Amniotic epithelial cell (primary cell): ENCODE measurements at regions not wholly inside any gene's neighbourhood (a gene's known extent, or its start where the extent isn't known, plus 50 kb on each side); places are given as distances from the start of the nearest gene placed in this dataset.

Experiments
- DNase-seq: peaks from one replicate; pipeline ENCODE4 v3.0.0-alpha.2; 2010; ENCODE audit warnings: low read depth

DNA sequence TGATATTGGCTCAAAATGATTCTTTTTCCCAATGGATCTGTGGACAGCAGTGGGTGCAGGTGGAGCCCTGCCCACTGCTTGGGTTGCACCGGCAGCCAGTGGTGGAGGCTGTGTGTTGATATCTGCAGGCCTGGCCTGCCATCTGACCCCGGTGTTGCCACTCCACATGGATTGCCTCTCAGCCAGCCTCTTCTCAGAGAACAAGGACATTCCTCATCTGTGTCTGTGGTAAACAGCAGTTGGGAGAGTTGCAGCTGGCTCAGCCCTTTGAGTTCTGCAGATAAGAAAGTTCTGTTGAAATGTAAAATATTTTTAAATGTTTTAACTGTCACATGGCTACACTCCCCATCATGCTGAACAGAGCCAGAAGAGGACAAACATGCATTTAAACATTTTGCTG, 374.9 kb upstream of the CELF2 start:
- DNase-seq: peak; percentile 75

DNA sequence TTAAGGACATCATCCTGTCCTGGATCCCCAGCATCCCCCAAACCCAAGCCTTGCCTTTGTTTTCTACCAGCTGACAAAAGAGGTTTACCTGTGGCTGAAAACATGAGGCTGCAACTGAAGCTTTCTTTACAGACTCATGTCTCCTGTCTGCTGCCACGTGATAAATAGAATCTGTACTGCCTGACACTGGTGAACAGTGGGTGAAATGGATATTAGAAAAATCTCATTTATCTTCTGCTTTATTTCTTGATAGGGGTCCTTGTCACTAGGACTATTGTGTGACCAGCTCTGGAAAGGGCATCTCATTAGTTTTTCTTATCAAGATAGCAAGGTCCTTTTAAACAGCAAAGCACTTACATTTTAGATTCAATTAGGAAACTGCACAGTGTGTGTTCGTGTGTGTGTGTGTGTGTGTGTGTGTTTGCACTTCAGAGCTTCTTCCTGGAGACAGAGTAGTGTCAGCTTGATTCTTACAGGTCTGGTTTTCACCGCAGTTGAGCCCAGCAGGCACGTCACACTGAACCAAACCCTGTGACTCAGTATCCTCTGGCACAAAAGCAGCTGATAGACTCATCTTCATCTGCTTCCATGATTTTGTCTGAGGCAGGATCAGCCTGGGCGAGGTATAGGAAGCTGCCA, 373.5 kb upstream of the CELF2 start:
- no peak for DNase-seq

DNA sequence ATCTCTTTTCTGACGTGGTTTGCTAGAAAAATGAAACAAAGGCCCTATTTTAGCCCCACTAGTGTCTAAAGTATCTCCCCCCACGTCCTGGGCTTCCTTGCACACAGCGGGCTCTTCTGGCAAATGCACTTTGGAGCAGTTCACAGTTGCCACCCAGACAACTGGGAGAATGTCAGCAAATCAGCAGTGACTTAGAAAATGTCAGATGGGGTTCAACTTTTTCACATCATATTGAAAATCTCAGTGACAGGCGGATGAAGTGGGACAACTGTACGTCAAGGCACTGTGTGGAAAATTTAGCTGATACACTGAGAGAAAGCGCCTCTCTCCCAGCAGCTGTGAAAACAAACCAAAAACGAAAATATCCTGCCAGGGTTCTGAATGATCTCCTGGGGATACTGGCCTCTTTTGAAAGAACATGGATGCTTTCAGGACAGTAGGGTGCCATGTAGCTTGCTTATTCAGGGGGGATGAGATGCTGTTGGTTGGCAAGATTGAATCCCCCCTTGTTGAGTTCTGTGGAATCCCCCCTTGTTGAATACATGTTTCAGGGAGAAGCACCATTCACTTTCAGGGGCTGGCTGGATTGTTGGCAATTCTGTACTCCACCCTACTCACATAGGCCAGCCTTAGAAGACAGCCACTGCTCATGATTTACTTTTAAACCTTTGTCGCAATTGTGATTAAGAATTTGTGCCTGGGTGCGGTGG, 372.8 kb upstream of the CELF2 start:
- DNase-seq: no peak

DNA sequence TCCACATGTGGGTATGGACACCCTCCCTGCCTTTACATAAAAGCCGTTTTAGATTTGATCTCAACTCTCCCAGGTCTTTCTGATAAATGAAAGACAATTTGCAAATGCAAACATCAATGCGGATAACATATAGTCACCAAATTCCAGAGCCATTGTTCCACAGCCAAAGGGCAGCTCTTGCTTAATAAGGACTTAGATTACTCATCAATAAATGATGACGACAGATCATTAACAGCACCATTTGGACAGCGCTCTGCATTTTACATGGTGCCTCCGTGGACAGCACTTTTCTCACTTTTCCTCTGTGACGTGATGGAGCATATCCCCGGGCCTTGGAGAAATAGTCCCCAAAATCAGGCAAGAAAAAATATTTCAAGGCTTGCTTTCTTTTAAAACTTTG, 370.3 kb upstream of the CELF2 start:
- DNase-seq: no peak

DNA sequence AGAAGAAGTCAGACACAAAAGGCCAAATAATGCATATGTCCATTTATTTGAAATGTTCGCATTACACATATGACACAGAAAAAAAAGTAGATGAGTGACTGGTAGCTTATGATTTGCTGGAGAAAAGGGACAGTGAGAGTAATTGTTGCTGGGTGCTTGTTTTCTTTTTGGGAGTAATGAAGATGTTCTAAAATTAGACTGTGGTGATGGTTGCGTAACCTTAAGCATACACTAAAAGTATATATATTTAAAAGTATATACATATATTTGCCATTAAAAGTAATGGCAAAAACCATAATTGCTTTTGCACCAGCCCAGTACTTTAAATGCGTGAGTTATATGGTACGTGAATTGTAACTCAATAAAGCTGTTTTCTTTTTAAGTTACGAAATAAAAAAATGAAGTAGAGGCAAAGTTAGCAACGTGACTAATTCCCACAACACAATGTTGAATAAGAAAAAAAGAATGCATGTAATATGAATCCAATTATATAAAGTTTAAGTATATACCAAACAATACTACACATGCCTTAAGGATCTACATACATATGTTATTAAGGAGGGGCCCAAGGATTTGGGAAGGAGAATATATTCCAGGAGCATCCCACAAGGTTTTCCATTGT, 360.4 kb upstream of the CELF2 start:
- DNase-seq: peak; percentile 21

DNA sequence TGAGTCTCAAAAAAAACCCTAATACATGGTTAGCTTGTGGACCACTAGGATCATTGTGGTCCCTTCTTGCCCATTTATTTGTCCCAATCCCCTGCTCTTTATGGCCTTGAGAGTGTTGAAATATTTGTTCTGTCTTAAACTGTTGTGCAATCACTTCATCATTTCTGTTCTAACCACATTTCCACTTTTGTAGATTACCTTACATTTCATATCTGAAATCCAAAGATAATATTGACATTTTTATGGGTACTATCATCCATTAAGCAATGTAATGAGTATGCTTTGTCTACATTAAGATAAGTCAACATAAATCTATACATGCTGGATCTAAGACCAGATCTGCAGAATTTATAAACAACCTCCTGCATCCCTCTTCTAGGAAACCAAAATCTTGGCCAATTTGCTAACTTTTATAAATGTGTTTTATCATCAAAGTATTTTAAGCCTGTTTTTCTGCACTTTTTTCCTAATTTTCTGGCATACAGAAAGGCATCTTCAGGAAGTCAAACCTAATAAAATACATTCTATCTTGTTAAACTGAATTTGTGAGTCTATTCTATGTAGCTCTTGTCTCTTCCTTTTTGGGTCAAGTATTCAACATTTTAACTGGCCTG, 359.4 kb upstream of the CELF2 start:
- DNase-seq: peak; percentile 69

DNA sequence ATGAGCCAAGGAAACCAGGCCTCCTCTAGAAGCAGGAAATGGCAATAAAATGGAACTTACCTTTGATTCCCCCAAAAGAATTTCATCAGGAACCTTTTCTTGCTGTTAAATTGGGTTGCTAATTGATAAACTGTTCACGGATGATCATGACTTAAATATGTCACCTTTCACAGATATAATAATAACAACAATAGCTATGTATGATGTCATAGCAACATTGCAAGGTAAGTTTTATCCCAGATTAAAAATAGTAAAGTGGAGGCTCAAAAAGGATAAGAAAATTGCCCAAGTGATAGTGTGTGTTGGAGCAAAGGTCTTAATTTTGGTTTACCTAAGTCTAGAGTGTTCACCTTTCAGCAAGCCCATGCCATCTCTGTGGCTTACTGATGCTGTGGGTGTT, 357.6 kb upstream of the CELF2 start:
- DNase-seq: no peak

DNA sequence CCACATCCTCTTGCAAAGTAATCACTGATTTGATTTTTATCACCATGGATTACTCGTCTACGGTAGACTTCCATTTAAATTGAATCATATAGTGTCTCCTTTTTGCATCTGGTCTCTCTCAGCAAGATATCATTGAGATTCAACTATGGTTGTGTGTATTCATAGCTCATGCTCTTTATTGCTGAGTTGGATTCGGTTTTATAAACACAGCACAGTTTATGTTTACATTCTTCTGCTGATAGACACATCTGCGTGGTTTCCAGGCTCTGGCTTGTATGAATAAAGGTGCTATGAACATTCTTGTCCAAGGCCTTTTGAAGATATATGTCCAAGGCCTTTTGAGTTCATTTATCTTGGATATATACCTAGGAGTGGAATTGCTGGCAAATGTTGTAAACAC, 356.5 kb upstream of the CELF2 start:
- peak; percentile 74 for DNase-seq

DNA sequence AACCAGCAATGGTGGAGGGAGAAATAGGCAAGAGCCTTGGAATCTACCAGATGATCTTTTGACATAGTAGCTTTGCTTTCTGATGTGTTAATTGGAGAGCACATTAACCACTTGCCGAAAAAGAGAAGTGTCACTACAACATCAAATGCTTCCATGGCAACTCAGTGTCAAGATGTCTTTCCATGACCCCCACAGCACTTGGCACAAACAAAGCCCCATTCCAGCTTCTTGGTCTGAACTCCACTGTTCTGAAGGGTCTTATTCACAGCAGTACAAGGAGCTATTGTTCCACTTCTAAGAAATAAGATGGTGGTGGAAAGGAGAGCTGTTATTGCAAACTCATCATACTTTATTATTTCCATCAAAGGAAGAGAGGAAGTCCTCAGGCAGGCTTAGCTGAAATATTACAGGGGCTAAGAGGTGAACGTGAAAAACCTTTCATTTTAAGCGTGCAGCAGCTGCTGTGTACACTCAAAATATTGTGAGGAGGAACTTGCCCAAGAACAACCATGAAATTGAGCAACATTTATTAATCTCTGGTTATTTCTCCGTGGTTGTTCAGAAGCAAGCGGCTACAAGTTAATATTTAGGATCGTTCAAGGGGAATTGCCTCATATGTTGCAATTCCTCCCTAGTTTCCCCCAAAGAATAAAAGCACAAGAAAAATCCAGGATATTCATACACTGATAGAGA, 354.8 kb upstream of the CELF2 start:
- peak; percentile 57 for DNase-seq

DNA sequence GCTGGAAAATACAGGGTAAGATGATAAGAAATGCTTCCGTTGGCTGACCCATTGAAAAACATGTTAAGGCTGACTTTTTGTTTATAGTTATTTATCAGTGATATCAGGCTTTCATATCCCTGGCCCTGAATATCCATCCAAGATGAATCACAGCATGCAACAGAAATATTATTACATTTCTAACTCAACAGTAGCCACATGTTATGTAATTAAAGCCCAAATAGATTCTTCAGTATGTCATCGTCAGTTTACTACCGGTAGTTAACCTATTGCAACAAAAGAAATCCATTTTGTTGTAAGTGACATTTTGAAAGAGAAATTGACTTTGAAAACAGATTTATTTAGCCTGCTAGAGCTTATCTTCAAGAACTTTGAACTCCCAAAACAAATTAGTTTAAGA, 354.1 kb upstream of the CELF2 start:
- DNase-seq: peak; percentile 73

DNA sequence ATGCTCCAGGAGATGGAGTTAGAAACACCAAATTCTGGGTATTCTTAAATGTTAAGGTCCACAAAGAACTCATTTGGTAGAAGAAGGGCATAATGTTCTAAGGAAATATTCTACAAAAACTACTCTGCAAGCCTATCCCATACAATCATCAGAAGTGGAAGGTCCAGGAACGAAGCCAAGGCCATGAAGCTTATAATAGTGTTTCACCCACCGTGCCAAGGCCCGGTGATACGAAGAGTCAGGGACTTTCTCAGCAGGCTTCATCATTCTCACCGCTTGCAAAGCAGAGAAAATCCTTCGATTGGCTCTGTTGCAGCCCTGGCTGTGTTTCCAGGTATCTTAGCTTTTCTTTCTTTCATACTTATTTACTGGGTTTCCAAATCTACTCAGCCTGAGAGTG, 351.9 kb upstream of the CELF2 start:
- no peak for DNase-seq

DNA sequence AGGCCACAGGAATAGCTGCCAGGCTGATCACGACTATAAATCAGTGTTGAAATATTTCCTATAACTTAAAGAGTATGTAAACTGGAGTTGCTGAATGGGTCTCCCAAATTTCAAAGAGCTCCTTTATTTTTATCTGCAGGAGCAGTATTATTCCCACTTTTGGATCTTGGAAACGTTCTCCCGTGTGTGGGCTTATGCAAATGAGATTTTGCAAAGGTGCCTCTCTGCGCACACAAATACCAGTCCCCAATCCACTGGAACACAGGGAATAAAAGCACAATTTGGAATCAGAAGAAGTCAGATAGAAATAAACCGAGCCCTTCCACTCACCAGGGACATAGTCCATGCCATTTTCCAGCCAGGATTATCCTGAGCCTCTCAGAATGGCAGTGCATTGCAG, 350.2 kb upstream of the CELF2 start:
- no peak for DNase-seq

DNA sequence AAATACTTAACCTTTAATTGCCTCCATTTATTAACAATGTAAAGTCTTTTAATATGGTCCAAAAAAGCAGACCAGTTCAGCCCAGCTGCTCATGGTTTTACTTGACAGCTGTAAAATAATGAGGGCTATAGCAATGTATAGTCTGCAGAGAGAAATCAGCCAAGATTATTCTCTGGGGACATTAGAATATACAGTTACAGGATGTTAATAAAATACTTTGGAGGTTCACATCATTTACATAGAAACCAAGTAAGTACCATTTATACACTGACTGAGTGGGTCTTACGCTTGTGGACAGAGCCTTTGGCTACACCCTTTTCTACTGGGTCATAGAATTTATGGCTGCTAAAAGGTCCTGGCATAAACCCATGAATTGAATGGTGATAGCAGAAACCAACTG, 340.7 kb upstream of the CELF2 start:
- no peak for DNase-seq

DNA sequence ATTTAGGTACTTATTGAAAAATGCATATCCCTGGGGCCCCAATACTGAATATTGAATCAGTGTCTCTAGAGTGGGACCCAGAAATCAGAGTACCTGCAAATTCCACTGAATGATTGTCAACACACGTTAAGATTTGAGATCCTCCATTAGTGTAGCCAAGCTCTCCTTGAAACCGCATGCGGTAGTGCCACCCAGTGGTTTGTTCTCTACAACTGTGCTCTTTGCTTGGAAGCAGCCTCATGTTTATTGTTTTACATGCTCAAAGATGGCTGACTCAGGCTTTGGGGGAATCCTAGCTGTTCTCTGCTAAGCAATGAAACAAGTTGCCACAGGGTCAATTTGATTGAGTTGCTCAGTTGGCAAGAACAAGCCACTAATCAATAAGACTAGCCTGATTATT, 340.2 kb upstream of the CELF2 start:
- peak; percentile 63 for DNase-seq

DNA sequence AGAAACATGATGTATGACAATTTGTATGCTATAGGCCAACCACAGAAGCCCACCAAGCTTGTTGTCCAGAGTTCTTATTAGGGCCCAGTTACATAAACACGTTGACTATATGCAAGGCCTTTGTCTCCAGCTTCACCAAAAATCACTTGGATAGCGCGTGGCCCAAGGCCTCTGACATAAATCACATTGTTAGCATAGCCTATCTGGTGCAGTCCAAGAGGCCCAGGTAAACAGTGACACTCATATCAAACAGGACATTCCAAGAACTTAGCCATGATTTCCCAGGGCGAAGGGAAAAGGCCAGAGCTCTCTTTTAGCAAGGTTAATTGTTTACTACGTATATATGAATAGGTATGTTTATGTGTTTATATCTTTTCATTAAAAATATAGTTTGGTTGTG, 337.2 kb upstream of the CELF2 start:
- DNase-seq: no peak

DNA sequence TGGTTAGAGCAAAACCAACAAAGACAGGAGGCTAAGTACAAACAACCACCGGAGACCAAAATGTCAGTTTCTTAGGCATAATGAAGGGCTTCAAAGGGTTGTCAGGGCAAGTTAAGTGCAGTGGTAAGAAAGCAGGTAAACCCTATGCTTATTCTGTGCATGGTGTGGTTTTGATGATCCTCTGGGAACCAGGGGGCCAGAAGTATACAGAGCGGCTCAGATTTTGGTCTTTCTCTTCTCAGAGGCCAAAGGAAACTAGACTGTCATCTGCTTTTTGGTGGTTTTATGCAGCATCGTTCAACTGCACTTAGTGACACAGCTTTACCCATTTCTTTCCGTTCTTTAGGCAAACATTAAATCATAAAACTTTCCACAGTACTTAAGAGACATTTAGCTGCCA, 332.7 kb upstream of the CELF2 start:
- no peak for DNase-seq

DNA sequence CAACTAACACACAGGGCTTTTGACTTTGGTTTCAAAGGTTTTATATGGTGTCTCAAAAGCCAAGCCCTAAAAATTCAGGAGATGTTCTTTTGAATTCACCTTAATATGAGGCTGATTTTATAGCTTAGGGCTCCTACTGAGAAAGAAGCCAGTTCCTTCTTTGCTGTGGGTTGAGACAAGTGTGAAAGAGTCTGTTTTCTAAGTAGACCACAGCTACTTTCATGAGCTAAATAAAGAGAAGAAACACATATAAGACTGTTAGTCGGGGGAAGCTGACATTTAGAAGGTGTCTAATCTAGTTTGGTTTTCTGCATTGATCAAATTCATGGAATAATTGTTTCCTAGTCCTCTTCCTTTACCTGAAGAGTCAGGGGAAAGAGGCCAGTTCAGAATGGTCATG, 332.1 kb upstream of the CELF2 start:
- no peak for DNase-seq

DNA sequence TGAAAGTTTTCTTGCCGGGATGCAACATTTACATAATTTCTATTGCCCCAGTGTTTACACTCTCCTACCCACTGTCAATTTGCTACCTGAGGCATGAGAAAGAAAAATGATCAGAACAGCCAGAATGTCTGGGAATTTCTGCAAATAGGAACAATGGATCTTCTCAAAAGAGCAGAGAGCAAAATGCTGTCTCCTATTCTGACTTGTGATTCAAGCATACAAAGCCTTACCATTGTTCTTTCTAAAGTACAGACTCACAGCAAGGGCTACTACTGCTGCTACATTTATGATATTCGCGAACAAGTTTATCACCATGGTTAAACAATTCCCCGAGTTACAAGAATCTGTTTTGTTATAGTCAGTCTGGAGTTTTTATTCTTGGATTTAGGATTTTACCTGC, 329.9 kb upstream of the CELF2 start:
- no peak for DNase-seq

DNA sequence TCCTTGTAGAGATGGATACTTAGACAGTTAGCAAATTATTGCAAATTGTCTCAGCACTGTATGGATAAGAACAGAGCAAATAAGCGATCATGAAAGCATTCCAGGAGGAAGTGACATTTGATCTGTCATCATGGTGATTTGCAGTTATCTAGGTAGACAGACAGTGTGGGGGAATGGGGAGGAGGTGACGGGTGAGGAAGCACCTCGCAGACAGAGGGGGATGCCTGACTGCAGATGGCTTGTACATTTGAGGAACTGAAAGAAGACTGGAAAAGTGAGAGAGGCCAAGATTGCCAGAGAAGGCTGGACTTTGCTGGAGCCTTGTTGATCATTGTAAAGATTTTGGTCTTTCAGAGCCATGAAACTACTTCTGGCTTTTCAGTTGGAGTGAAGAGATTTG, 318.2 kb upstream of the CELF2 start:
- no peak for DNase-seq

DNA sequence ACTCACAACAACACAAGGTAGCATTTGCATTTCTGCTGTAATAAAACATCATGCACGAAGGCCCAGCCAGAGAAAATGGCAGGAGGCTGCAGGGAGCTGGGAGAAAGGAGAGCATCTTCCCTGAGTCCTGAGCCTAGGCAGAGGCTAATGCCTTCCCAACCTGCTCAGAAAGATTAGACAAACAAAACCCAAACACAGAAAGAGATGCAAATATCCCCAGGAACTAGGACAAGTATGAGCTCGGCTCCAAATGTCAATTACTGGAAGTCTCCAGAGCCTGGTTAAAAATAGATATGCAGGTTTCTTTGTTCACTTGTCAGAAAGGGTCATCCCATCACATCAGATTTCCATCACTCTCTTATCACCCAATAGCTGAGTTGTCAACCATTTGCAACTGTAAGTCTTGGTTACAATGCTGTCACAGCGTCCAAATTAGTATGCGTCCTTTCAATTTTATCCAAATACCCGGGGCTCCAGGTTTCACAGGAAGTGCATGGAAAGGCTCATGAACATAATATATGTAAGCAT, 316.5 kb upstream of the CELF2 start:
- DNase-seq: no peak

DNA sequence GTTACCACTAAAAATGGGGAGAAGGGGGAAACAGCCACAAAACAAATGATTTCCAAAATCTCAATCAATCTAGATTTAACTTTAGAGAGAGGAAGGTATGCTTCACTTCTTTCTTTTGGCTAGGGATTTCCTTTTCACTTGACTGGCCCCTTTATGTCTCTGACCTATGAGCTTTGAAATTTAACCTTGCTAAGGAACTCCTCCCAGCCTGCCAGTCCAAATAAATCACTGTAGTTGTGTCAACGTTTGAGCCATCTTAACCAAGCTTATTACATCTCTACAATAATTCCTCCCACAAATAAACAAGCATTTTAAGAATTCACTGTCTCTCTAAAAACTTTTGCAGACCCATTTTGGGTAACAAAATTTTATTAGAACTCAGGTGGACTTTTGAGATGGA, 315.5 kb upstream of the CELF2 start:
- no peak for DNase-seq

DNA sequence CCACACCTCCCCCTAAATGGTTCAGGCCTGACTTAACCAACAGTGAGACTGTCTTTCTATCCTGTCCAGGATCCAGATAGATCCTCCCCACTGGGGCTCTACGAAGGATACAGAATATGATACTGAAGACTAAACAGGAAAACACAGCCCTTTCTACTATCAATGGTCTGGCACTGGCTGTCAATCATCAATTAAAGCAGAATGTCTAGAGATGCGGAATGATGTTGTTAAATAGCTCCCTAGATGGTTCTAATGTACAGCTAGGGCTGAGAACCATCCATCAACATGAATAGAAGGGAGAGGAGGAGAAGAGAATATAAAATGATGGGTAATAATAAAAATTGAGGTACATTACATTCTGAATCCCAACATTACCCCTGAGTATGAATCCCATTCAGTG, 314.3 kb upstream of the CELF2 start:
- DNase-seq: no peak
